HepG2 (cell line): ENCODE measurements at regions not wholly inside any gene's neighbourhood (a gene's known extent, or its start where the extent isn't known, plus 50 kb on each side); places are given as distances from the start of the nearest gene placed in this dataset.

Experiments
- IRX3 ChIP-seq: sonication (generic); formaldehyde crosslinking; IDR thresholded peaks from 2 replicates; pipeline ENCODE4 v1.8.1; 2023; ENCODE audit warnings: mild to moderate bottlenecking, low read depth, missing genetic modification reagents, borderline replicate concordance
- SP4 ChIP-seq: sonication (generic); formaldehyde crosslinking; IDR thresholded peaks from 2 replicates; pipeline ENCODE4 v1.8.1; 2023; ENCODE audit warnings: mild to moderate bottlenecking, missing genetic modification reagents

DNA sequence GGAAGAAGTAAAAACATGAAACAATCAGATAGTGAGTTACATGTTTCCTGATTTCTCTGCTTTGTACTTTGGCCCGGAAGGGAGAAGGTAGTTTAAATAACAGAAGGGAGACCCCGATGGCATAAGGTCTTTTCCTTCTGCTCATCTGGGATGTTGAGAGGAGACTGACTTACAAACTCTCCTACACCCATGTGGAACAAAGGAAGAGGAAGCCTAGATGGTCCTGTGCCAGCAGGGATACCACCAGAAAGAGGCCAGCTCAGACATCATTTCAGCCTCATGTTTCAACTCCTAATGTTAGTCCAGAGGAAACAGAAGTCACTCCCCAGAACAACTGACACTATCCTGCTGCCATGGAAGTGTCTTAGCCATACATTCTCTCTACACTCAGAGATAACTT lies 250.7 kb upstream of the NOX3 start:
- TF ChIP-seq IRX3 (CRISPR knock-in tag), result no peak
- TF ChIP-seq SP4 (CRISPR knock-in tag), result no peak
